HG03460 (cell line): ENCODE measurements at regions not wholly inside any gene's neighbourhood (a gene's known extent, or its start where the extent isn't known, plus 50 kb on each side); places are given as distances from the start of the nearest gene placed in this dataset.
A peak's percentile ranks its signal among the peaks of the same experiment; 100 is the strongest.
"Not testable (repeated sequence)": the region's sequence is repeated elsewhere in the genome, so short reads cannot be mapped to it uniquely, and the experiment has no call there.

Source experiments
- ATAC-seq: cut with Tn5 transposase; IDR thresholded peaks from one replicate; pipeline ENCODE4 v1.9.1; 2021; ENCODE audit not compliant: unreplicated experiment

- ATAC-seq = no peak
Observed at GRCh38 chr14:77985211-77985615, 185.0 kb upstream of the NRXN3 start.

- no peak for ATAC-seq
Observed at GRCh38 chr14:77986773-77987172, 183.4 kb upstream of the NRXN3 start.

- no peak for ATAC-seq
Observed at GRCh38 chr14:77988096-77988870, 181.9 kb upstream of the NRXN3 start.

- ATAC-seq = no peak
Observed at GRCh38 chr14:77988970-77989369, 181.2 kb upstream of the NRXN3 start.

GRCh38 chr14:77989441-77989991 lies 180.7 kb upstream of the NRXN3 start:
- no peak for ATAC-seq

GRCh38 chr14:77990337-77990736 lies 179.8 kb upstream of the NRXN3 start:
- ATAC-seq = no peak

- no peak for ATAC-seq
Observed at GRCh38 chr14:77991128-77991772, 178.9 kb upstream of the NRXN3 start.

GRCh38 chr14:78005325-78005724 lies 164.8 kb upstream of the NRXN3 start:
- peak; percentile 81 for ATAC-seq

- no peak for ATAC-seq
Observed at GRCh38 chr14:78007160-78007559, 163.0 kb upstream of the NRXN3 start.

GRCh38 chr14:78010688-78011087 lies 159.5 kb upstream of the NRXN3 start:
- no peak for ATAC-seq

- not testable (repeated sequence) for ATAC-seq
Observed at GRCh38 chr14:78013911-78014310, 156.3 kb upstream of the NRXN3 start.

GRCh38 chr14:78016532-78016931 lies 153.6 kb upstream of the NRXN3 start:
- no peak for ATAC-seq

GRCh38 chr14:78018283-78018682 lies 151.9 kb upstream of the NRXN3 start:
- no peak for ATAC-seq

- peak; percentile 84 for ATAC-seq
Observed at GRCh38 chr14:78022059-78022458, 148.1 kb upstream of the NRXN3 start.

GRCh38 chr14:78023112-78023511 lies 147.1 kb upstream of the NRXN3 start:
- ATAC-seq = no peak

- no peak for ATAC-seq
Observed at GRCh38 chr14:78028471-78028870, 141.7 kb upstream of the NRXN3 start.

GRCh38 chr14:78029601-78030372 lies 140.4 kb upstream of the NRXN3 start:
- no peak for ATAC-seq

- ATAC-seq = no peak
Observed at GRCh38 chr14:78043349-78043748, 126.8 kb upstream of the NRXN3 start.

- no peak for ATAC-seq
Observed at GRCh38 chr14:78048120-78048519, 122.1 kb upstream of the NRXN3 start.

GRCh38 chr14:78056890-78057289 lies 113.3 kb upstream of the NRXN3 start:
- ATAC-seq = not testable (repeated sequence)

- ATAC-seq = no peak
Observed at GRCh38 chr14:78070344-78070743, 99.8 kb upstream of the NRXN3 start.
